Panc1 (cell line): ENCODE measurements at regions not wholly inside any gene's neighbourhood (a gene's known extent, or its start where the extent isn't known, plus 50 kb on each side); places are given as distances from the start of the nearest gene placed in this dataset.

Experiments
- ATAC-seq: fragments of 200-7000 bp; cut with Tn5 transposase; 2 replicates; pipeline ENCODE4 v1.9.1; 2020; ENCODE audit warnings: mild to moderate bottlenecking, moderate library complexity
- BruUV-seq: library from RNA; stranded (reverse); fragments of 400-500 nt; replicated peaks from 2 replicates; lab custom pipeline; 2021; lab: Mats Ljungman, UMichigan
- CTCF ChIA-PET: fragments of 300-600 bp; sonication (Branson Sonifier 250); formaldehyde crosslinking; loops from one replicate; lab custom pipeline; 2022; ENCODE audit warnings: antibody characterized with exemption; lab: Charles Lee
- POLR2A ChIA-PET: fragments of 300-600 bp; sonication (Branson Sonifier 250); formaldehyde crosslinking; loops from one replicate; lab custom pipeline; 2022; ENCODE audit warnings: antibody characterized with exemption; lab: Charles Lee
- DNase-seq: peaks from one replicate; pipeline ENCODE4 v3.0.0-alpha.2; 2010; ENCODE audit warnings: low read depth, low spot score
- H3K27ac ChIP-seq: 2 replicates; pipeline ENCODE4 v1.5.1; 2011; ENCODE audit warnings: mild to moderate bottlenecking, low read length, inconsistent platforms
- H3K27me3 ChIP-seq: fragments of 200-500 bp; sonication (Bioruptor generic); 2 replicates; pipeline ENCODE4 v1.6.0; 2014; ENCODE audit warnings: low read length, inconsistent platforms; ENCODE audit not compliant: control insufficient read depth, insufficient read depth
- H3K36me3 ChIP-seq: fragments of 200-500 bp; sonication (Bioruptor generic); 2 replicates; pipeline ENCODE4 v1.5.1; 2014; ENCODE audit warnings: inconsistent platforms, mild to moderate bottlenecking, low read length, moderate library complexity; ENCODE audit not compliant: control insufficient read depth, insufficient read depth
- H3K4me1 ChIP-seq: 2 replicates; pipeline ENCODE4 v1.5.1; 2011; ENCODE audit warnings: inconsistent platforms, mild to moderate bottlenecking, low read length, moderate library complexity; ENCODE audit not compliant: control insufficient read depth, insufficient read depth
- H3K4me3 ChIP-seq, 2 experiments: 2 replicates each; pipeline ENCODE4 v1.5.1; 2011 to 2012; ENCODE audit warnings: low read depth in 2 of 2, low read length in 2 of 2, mild to moderate bottlenecking in 2 of 2, inconsistent platforms in 1 of 2, moderate library complexity in 1 of 2
- H3K9me3 ChIP-seq: fragments of 200-500 bp; sonication (Bioruptor generic); 2 replicates; pipeline ENCODE4 v1.5.1; 2014; ENCODE audit warnings: low read depth, mild to moderate bottlenecking, inconsistent platforms, low read length, moderate library complexity; ENCODE audit not compliant: control insufficient read depth, insufficient read depth
- POLR2AphosphoS5 ChIP-seq: IDR thresholded peaks from 2 replicates; pipeline ENCODE4 v1.6.1; 2012; ENCODE audit warnings: mild to moderate bottlenecking, low read depth, low read length, moderate library complexity
- REST ChIP-seq, 2 experiments: IDR thresholded peaks; 2 replicates each; pipeline ENCODE4 v1.6.1; 2011 to 2012; ENCODE audit warnings: low read depth in 2 of 2, control low read depth in 1 of 2, low read length in 1 of 2, mild to moderate bottlenecking in 1 of 2, moderate library complexity in 1 of 2; ENCODE audit not compliant: insufficient read depth in 1 of 2
- SIN3A ChIP-seq: IDR thresholded peaks from 2 replicates; pipeline ENCODE4 v1.6.1; 2012; ENCODE audit warnings: low read depth, mild to moderate bottlenecking, low read length, moderate library complexity, borderline replicate concordance; ENCODE audit not compliant: insufficient read depth
- TCF7L2 ChIP-seq: IDR thresholded peaks from 2 replicates; pipeline ENCODE4 v1.6.1; 2011; ENCODE audit warnings: mild to moderate bottlenecking, low read depth, low read length, inconsistent platforms
- in situ Hi-C: cut with HindIII; loops from 2 replicates; pipeline ENCODE4 v1.10.0; 2016; ENCODE audit warnings: low sequenced_read_pairs, low pct_unique_long_range_greater_than_20kb
- intact Hi-C: fragments of 100-400 bp; cut with micrococcal nuclease; formaldehyde crosslinking; loops from one replicate; pipeline ENCODE4 v1.10.0; 2022; ENCODE audit not compliant: unreplicated experiment
- TF ChIP-seq, protein P1 (sequence below): fragments of 450-650 bp; IDR thresholded peaks from 2 replicates; pipeline ENCODE4 v1.5.1; 2017; ENCODE audit warnings: mild to moderate bottlenecking

DNA sequence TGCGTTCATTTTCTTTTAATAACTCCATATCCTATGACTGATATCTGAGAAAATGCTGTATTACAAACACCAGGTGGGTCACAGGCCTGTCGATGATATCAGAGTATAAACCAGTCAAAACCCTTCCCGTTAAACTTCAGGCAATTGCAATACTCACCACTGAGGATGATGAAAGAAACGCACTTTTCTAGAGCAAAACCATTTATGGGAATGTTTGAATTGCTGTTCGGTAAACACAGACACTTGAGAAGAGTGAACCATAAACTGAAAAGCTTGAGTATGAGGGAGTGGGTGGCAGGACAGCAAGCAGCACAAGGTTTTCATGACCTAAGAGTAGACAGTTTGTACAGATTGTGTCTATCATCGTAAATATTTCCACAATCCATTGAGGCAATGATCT lies 139.8 kb upstream of the CEP126 start:
- H3K27me3 ChIP-seq = no peaks in the 10 kb centered on the region
- POLR2A ChIA-PET = interaction anchor here (0.6 kb wide), 1 partner anchor 171 kb away, joined by 3 read pairs; no protein-coding TSS in a partner anchor
- no peak overlapping the region for H3K27ac ChIP-seq
- no peaks in the 10 kb centered on the region for H3K9me3 ChIP-seq
- no peak overlapping the region for H3K4me3 ChIP-seq
- no peaks in the 10 kb centered on the region for H3K36me3 ChIP-seq
- no TSS peak for BruUV-seq
- ATAC-seq = no peak
- intact Hi-C loops = no loop called here
- CTCF ChIA-PET = no interaction called here
- in situ Hi-C loops = no loop called here
- H3K4me1 ChIP-seq = no peaks in the 10 kb centered on the region
- TF ChIP-seq TCF7L2 (no peak), POLR2AphosphoS5 (no peak), SIN3A (no peak), REST (IDR thresholded peaks at IDR 0.05; ENCODE audit: insufficient read depth in 1 of 2, low read depth in 2 of 2, low read length in 1 of 2) (no peak)
- TF ChIP-seq, protein P1, sequence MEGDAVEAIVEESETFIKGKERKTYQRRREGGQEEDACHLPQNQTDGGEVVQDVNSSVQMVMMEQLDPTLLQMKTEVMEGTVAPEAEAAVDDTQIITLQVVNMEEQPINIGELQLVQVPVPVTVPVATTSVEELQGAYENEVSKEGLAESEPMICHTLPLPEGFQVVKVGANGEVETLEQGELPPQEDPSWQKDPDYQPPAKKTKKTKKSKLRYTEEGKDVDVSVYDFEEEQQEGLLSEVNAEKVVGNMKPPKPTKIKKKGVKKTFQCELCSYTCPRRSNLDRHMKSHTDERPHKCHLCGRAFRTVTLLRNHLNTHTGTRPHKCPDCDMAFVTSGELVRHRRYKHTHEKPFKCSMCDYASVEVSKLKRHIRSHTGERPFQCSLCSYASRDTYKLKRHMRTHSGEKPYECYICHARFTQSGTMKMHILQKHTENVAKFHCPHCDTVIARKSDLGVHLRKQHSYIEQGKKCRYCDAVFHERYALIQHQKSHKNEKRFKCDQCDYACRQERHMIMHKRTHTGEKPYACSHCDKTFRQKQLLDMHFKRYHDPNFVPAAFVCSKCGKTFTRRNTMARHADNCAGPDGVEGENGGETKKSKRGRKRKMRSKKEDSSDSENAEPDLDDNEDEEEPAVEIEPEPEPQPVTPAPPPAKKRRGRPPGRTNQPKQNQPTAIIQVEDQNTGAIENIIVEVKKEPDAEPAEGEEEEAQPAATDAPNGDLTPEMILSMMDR = no peak
- no peak for DNase-seq

GRCh38 chr11:101770648-101771047 lies 144.2 kb upstream of the CEP126 start:
- intact Hi-C loops = no loop called here
- CTCF ChIA-PET = no interaction called here
- no peak overlapping the region for H3K4me3 ChIP-seq
- BruUV-seq = no TSS peak
- TF ChIP-seq, protein P1 = no peak
- no peak for TF ChIP-seq REST (IDR thresholded peaks at IDR 0.05; ENCODE audit: insufficient read depth in 1 of 2, low read depth in 2 of 2, low read length in 1 of 2)
- TF ChIP-seq TCF7L2 = no peak
- no peak for TF ChIP-seq SIN3A
- no peak for TF ChIP-seq POLR2AphosphoS5
- no peaks in the 10 kb centered on the region; the same call in 1 of the 2 replicates for H3K27me3 ChIP-seq
- in situ Hi-C loops = no loop called here
- no peaks in the 10 kb centered on the region for H3K36me3 ChIP-seq
- POLR2A ChIA-PET = interaction anchor here (0.6 kb wide), 1 partner anchor 345 kb away, joined by 6 read pairs; no protein-coding TSS in a partner anchor
- no peaks in the 10 kb centered on the region for H3K9me3 ChIP-seq
- H3K27ac ChIP-seq = no peak overlapping the region
- no peak for ATAC-seq
- H3K4me1 ChIP-seq = no peaks in the 10 kb centered on the region
- no peak for DNase-seq
